HG03521 (cell line): ENCODE measurements at regions not wholly inside any gene's neighbourhood (a gene's known extent, or its start where the extent isn't known, plus 50 kb on each side); places are given as distances from the start of the nearest gene placed in this dataset.

Source experiments
- ATAC-seq: cut with Tn5 transposase; IDR thresholded peaks from one replicate; pipeline ENCODE4 v1.9.1; 2021; ENCODE audit warnings: mild to moderate bottlenecking, moderate library complexity; ENCODE audit not compliant: unreplicated experiment

- no peak for ATAC-seq
These were observed 157.1 kb downstream of the TLE1 start for GRCh38 chr9:81532251-81532650.

GRCh38 chr9:81531511-81531910, 157.8 kb downstream of the TLE1 start:
- no peak for ATAC-seq

- ATAC-seq = no peak
These were observed 158.5 kb downstream of the TLE1 start for GRCh38 chr9:81530846-81531245.

GRCh38 chr9:81530310-81530810, 159.0 kb downstream of the TLE1 start:
- no peak for ATAC-seq

GRCh38 chr9:81529556-81530193, 159.7 kb downstream of the TLE1 start:
- no peak for ATAC-seq

GRCh38 chr9:81526587-81526986, 162.8 kb downstream of the TLE1 start:
- no peak for ATAC-seq

- ATAC-seq = no peak
These were observed 166.4 kb downstream of the TLE1 start for GRCh38 chr9:81522716-81523551.

- ATAC-seq = no peak
These were observed 167.5 kb downstream of the TLE1 start for GRCh38 chr9:81521892-81522291.

- no peak for ATAC-seq
These were observed 169.4 kb downstream of the TLE1 start for GRCh38 chr9:81519816-81520495.

- ATAC-seq = no peak
These were observed 171.4 kb downstream of the TLE1 start for GRCh38 chr9:81517954-81518353.

GRCh38 chr9:81513059-81513458, 176.3 kb downstream of the TLE1 start:
- ATAC-seq = no peak

- no peak for ATAC-seq
These were observed 176.7 kb downstream of the TLE1 start for GRCh38 chr9:81512641-81513040.

- no peak for ATAC-seq
These were observed 180.9 kb downstream of the TLE1 start for GRCh38 chr9:81508476-81508875.

- ATAC-seq = no peak
These were observed 182.1 kb downstream of the TLE1 start for GRCh38 chr9:81506941-81507864.

- ATAC-seq = no peak
These were observed 189.8 kb downstream of the TLE1 start for GRCh38 chr9:81499594-81499993.

GRCh38 chr9:81499021-81499454, 190.3 kb downstream of the TLE1 start:
- no peak for ATAC-seq

GRCh38 chr9:81498576-81498975, 190.8 kb downstream of the TLE1 start:
- no peak for ATAC-seq

GRCh38 chr9:81497091-81497490, 192.3 kb downstream of the TLE1 start:
- ATAC-seq = no peak

- no peak for ATAC-seq
These were observed 196.5 kb downstream of the TLE1 start for GRCh38 chr9:81492710-81493447.
